Upper lobe of left lung (tissue), 4 donors: ENCODE measurements at regions not wholly inside any gene's neighbourhood (a gene's known extent, or its start where the extent isn't known, plus 50 kb on each side); places are given as distances from the start of the nearest gene placed in this dataset.

ENCODE experiments used
- POLR2AphosphoS5 ChIP-seq, 2 donors: sonication (generic); formaldehyde crosslinking; IDR thresholded peaks; one replicate each; pipeline ENCODE4 v1.5.1; 2017; ENCODE audit warnings: antibody characterized with exemption in 2 of 2
- TF ChIP-seq, protein P1 (sequence below), 6 experiments: fragments of 450-650 bp in 4 of 6; fragments of 200-600 bp in 2 of 6; sonication (generic) in 2 of 6; IDR thresholded peaks; one replicate each; pipeline ENCODE4 v1.5.1; 2016 to 2019; ENCODE audit warnings: antibody characterized with exemption in 6 of 6

DNA sequence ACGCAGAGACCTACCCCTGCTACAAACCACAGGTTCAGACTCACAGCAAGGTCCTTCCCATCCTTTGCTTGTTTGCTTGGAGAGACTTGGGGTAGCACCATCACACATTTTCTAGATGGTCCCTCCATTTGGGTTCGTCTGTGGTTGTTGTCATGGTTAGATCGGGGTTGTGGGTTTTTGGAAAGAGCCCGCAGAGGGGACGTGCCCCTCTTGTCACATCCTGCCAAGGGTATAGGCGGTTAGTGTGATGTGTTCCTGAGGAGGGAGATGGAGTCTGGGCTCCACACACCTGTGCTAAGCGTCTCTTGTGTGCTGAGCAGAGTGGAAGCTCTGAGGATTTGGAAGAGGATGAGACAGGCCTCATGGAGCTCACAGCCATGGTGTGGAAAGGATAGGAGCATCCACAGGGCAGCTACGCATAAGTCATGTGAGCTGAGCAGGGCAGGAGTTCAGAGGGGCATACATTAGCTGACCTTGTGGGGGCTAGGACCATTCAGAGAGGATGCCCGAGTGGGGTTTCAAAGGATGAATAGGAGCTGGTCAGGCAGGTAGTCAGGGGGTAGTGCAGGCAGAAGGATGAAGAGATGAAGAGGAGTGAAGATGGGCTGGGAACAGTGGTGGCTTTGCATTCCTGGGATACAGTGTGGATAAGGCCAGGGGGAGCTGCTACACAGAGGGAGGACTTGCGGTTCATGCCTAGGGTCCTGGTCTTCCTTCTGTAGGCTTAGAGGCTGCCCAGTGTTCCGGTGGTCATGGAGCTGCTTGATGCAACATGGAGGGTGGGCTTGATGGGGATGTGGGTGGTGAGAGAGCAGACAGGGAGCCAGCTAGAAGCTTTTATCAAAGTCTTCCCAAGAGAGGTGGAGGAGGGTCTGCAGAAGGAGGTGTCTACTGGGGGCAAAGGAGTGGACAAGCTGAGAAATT is 62.9 kb downstream of the ACKR3 start:
- TF ChIP-seq, protein P1, sequence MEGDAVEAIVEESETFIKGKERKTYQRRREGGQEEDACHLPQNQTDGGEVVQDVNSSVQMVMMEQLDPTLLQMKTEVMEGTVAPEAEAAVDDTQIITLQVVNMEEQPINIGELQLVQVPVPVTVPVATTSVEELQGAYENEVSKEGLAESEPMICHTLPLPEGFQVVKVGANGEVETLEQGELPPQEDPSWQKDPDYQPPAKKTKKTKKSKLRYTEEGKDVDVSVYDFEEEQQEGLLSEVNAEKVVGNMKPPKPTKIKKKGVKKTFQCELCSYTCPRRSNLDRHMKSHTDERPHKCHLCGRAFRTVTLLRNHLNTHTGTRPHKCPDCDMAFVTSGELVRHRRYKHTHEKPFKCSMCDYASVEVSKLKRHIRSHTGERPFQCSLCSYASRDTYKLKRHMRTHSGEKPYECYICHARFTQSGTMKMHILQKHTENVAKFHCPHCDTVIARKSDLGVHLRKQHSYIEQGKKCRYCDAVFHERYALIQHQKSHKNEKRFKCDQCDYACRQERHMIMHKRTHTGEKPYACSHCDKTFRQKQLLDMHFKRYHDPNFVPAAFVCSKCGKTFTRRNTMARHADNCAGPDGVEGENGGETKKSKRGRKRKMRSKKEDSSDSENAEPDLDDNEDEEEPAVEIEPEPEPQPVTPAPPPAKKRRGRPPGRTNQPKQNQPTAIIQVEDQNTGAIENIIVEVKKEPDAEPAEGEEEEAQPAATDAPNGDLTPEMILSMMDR (IDR thresholded peaks at IDR 0.05), result no peak
- no peak for TF ChIP-seq POLR2AphosphoS5 (IDR thresholded peaks at IDR 0.05)
